Hepatocyte (in vitro differentiated cells): ENCODE measurements at regions not wholly inside any gene's neighbourhood (a gene's known extent, or its start where the extent isn't known, plus 50 kb on each side); places are given as distances from the start of the nearest gene placed in this dataset.

Source experiments
- DNase-seq: peaks from one replicate; pipeline ENCODE4 v3.0.0-alpha.2; 2016; ENCODE audit warnings: low spot score
- H2AFZ ChIP-seq: fragments of 200-600 bp; sonication (generic); 2 replicates; pipeline ENCODE4 v1.6.0; 2016; ENCODE audit warnings: antibody characterized with exemption, mild to moderate bottlenecking
- H3K27ac ChIP-seq: fragments of 200-600 bp; sonication (generic); 2 replicates; pipeline ENCODE4 v1.5.1; 2016; ENCODE audit warnings: mild to moderate bottlenecking
- H3K27me3 ChIP-seq: fragments of 200-600 bp; sonication (generic); 2 replicates; pipeline ENCODE4 v1.6.1; 2016
- H3K36me3 ChIP-seq: fragments of 200-600 bp; sonication (generic); replicated peaks from 2 replicates; pipeline ENCODE4 v1.5.1; 2016; ENCODE audit warnings: low read depth; ENCODE audit not compliant: insufficient read depth
- H3K4me1 ChIP-seq: fragments of 200-600 bp; sonication (generic); 2 replicates; pipeline ENCODE4 v1.5.1; 2016; ENCODE audit warnings: mild to moderate bottlenecking, moderate library complexity; ENCODE audit not compliant: insufficient read depth
- H3K4me2 ChIP-seq: fragments of 200-600 bp; sonication (generic); 2 replicates; pipeline ENCODE4 v1.6.0; 2016
- H3K4me3 ChIP-seq: fragments of 200-600 bp; sonication (generic); 2 replicates; pipeline ENCODE4 v1.5.1; 2016; ENCODE audit warnings: mild to moderate bottlenecking
- H3K79me2 ChIP-seq: fragments of 200-600 bp; sonication (generic); 2 replicates; pipeline ENCODE4 v1.6.0; 2017; ENCODE audit warnings: mild to moderate bottlenecking
- H3K9me2 ChIP-seq: fragments of 200-600 bp; sonication (generic); replicated peaks from 2 replicates; pipeline ENCODE4 v1.6.0; 2017; ENCODE audit warnings: mild to moderate bottlenecking; ENCODE audit not compliant: insufficient read depth
- H3K9me3 ChIP-seq: fragments of 200-600 bp; sonication (generic); 2 replicates; pipeline ENCODE4 v1.5.1; 2016; ENCODE audit warnings: low read depth, mild to moderate bottlenecking
- H4K20me1 ChIP-seq: fragments of 200-600 bp; sonication (generic); 2 replicates; pipeline ENCODE4 v1.6.0; 2016; ENCODE audit warnings: mild to moderate bottlenecking; ENCODE audit not compliant: insufficient read depth, poor library complexity, severe bottlenecking
- CTCF ChIP-seq: fragments of 200-600 bp; sonication (generic); IDR thresholded peaks from 2 replicates; pipeline ENCODE4 v1.5.1; 2016; ENCODE audit warnings: antibody characterized with exemption, mild to moderate bottlenecking; ENCODE audit not compliant: poor library complexity
- EZH2 ChIP-seq: fragments of 200-600 bp; sonication (generic); IDR thresholded peaks from 2 replicates; pipeline ENCODE4 v1.6.1; 2016; ENCODE audit warnings: antibody characterized with exemption, mild to moderate bottlenecking, borderline replicate concordance
- EZH2phosphoT487 ChIP-seq: fragments of 200-600 bp; sonication (generic); IDR thresholded peaks from one replicate; pipeline ENCODE4 v1.6.1; 2018; ENCODE audit warnings: antibody characterized with exemption, mild to moderate bottlenecking, low read depth, moderate library complexity; ENCODE audit not compliant: unreplicated experiment, severe bottlenecking
- WGBS: methylation state at CpG from one replicate; pipeline ENCODE4 v1.1.6; 2016; ENCODE audit warnings: low lambda C conversion rate; ENCODE audit errors: missing lambda C conversion rate; 5-methylcytosine and 5-hydroxymethylcytosine counted together

DNA sequence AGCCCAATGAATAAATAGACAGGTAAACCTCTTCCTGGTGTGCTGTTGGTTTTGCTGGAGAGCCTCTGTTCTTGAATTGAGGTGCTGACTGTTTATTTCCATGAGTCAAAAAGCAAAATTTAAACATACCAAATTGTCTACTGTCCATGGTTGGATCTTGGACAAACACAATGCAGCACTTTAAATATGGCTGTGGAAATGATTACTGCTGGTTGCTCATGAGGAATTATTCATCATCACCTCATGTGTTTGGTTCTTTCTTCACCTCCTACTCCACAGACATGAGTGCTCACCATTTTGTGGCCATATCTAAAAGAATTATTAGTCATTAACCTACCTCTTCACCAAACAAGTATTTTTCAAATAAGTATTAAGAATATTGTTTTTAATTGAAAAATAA is 85.3 kb upstream of the GALNT5 start:
- Histone ChIP-seq H3K9me3 (no peaks in the 10 kb centered on the region), H3K36me3 (no peaks in the 10 kb centered on the region), H3K27ac (no peak overlapping the region), H3K27me3 (no peaks in the 10 kb centered on the region), H3K4me1 (peaks cover 5% of the 10 kb centered on the region), H4K20me1 (no peaks in the 10 kb centered on the region), H2AFZ (no peak overlapping the region), H3K9me2 (no peaks in the 10 kb centered on the region), H3K4me2 (no peak overlapping the region), H3K4me3 (no peak overlapping the region), H3K79me2 (no peaks in the 10 kb centered on the region)
- TF ChIP-seq CTCF (no peak), EZH2phosphoT487 (no peak), EZH2 (no peak)
- DNase-seq: no peak

- H2AFZ ChIP-seq: no peak overlapping the region
- no peaks in the 10 kb centered on the region for H3K9me3 ChIP-seq
- no peaks in the 10 kb centered on the region for H3K36me3 ChIP-seq
- no peaks in the 10 kb centered on the region for H3K9me2 ChIP-seq
- H3K79me2 ChIP-seq: no peaks in the 10 kb centered on the region
- H4K20me1 ChIP-seq: no peaks in the 10 kb centered on the region
- peaks cover 5% of the 10 kb centered on the region for H3K4me1 ChIP-seq
- WGBS: 73% methylated on average over 3 of the region's 3 CpGs
- no peak for DNase-seq
- no peaks in the 10 kb centered on the region for H3K27me3 ChIP-seq
- no peak for TF ChIP-seq EZH2phosphoT487
- TF ChIP-seq EZH2: no peak
- no peak for TF ChIP-seq CTCF
- peak overlapping the region; percentile 50 for H3K4me2 ChIP-seq
- peak overlapping the region; percentile 63 for H3K27ac ChIP-seq
- H3K4me3 ChIP-seq: no peak overlapping the region
These were observed 84.5 kb upstream of the GALNT5 start for GRCh38 chr2:157172866-157173578.

DNA sequence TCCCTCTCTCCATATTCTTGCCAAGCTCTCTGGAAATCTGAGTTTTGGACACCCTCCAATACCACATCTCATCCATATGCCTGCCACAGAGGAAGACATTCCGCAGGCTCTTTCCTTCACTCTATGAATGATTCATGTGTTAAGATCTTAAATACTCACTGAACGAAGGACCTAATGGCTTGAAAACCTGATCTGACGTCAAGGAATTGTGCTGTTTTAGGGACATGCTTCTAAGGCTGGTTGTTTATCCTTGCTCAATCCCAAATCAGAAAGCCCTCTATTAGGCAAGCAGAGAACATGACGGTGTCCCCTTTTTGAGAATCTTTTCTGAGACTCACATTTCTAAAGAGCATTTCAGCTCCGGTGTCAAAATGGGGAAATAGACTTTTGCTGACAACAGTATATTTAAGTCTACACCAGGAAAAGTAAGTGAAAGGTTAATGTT is 83.7 kb upstream of the GALNT5 start:
- Histone ChIP-seq H3K4me2 (peak overlapping the region; percentile 50), H3K9me3 (no peaks in the 10 kb centered on the region), H3K27me3 (no peaks in the 10 kb centered on the region), H3K36me3 (no peaks in the 10 kb centered on the region), H4K20me1 (no peaks in the 10 kb centered on the region), H3K4me3 (no peak overlapping the region), H3K9me2 (no peaks in the 10 kb centered on the region), H3K27ac (peak overlapping the region; percentile 63), H3K79me2 (no peaks in the 10 kb centered on the region), H3K4me1 (peaks cover 5% of the 10 kb centered on the region), H2AFZ (no peak overlapping the region)
- TF ChIP-seq CTCF (no peak), EZH2phosphoT487 (no peak), EZH2 (no peak)
- DNase-seq: peak; percentile 64
- WGBS: 52% methylated on average over 5 of the region's 5 CpGs
